HFFc6 (cell line): ENCODE measurements at regions not wholly inside any gene's neighbourhood (a gene's known extent, or its start where the extent isn't known, plus 50 kb on each side); places are given as distances from the start of the nearest gene placed in this dataset.

Experiments
- DNase-seq: peaks from one replicate; pipeline ENCODE4 v3.0.0-alpha.2; 2018
- H3K27ac Mint-ChIP-seq: 2 replicates; pipeline ENCODE4 v1.8.0; 2020; ENCODE audit warnings: mild to moderate bottlenecking, mixed read lengths
- H3K27me3 Mint-ChIP-seq: 2 replicates; pipeline ENCODE4 v1.8.0; 2021; ENCODE audit warnings: mild to moderate bottlenecking, moderate library complexity, mixed read lengths; ENCODE audit not compliant: insufficient read depth
- H3K36me3 Mint-ChIP-seq: 2 replicates; pipeline ENCODE4 v1.8.0; 2021; ENCODE audit warnings: low read depth, mixed read lengths
- H3K4me1 Mint-ChIP-seq: 2 replicates; pipeline ENCODE4 v1.8.0; 2020; ENCODE audit warnings: low read depth, mixed read lengths
- H3K4me3 Mint-ChIP-seq: 2 replicates; pipeline ENCODE4 v1.8.0; 2020; ENCODE audit warnings: mild to moderate bottlenecking, moderate library complexity, mixed read lengths
- H3K9me3 Mint-ChIP-seq: 2 replicates; pipeline ENCODE4 v1.8.0; 2020; ENCODE audit warnings: mild to moderate bottlenecking, mixed read lengths
- TF ChIP-seq, protein P1 (sequence below): fragments of 200-600 bp; sonication (generic); IDR thresholded peaks from 2 replicates; pipeline ENCODE4 v1.5.0; 2021; ENCODE audit warnings: antibody characterized with exemption, mild to moderate bottlenecking

DNA sequence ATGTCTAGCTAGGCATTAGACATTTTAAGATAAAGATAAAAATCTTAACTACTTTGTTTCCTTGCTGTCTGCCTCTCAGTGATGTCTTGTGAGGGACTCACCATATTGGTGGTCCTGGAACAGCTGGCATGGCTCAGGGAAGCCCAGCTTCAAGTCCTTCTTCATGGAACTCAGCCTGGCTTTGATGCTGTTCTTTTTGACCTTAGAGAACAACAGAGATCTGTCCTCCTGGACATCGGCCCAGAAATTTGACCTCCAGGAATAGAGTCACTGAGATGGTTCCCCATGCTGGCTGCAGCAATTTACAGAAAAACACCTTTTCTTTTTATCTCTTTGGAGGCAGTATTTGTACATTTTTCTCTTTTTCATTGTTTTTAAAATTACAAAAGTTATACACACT, 235.5 kb upstream of the WWC1 start:
- H3K4me1 Mint-ChIP-seq, result no peaks in the 10 kb centered on the region
- no peak overlapping the region for H3K4me3 Mint-ChIP-seq
- TF ChIP-seq, protein P1, sequence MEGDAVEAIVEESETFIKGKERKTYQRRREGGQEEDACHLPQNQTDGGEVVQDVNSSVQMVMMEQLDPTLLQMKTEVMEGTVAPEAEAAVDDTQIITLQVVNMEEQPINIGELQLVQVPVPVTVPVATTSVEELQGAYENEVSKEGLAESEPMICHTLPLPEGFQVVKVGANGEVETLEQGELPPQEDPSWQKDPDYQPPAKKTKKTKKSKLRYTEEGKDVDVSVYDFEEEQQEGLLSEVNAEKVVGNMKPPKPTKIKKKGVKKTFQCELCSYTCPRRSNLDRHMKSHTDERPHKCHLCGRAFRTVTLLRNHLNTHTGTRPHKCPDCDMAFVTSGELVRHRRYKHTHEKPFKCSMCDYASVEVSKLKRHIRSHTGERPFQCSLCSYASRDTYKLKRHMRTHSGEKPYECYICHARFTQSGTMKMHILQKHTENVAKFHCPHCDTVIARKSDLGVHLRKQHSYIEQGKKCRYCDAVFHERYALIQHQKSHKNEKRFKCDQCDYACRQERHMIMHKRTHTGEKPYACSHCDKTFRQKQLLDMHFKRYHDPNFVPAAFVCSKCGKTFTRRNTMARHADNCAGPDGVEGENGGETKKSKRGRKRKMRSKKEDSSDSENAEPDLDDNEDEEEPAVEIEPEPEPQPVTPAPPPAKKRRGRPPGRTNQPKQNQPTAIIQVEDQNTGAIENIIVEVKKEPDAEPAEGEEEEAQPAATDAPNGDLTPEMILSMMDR, result no peak
- H3K27ac Mint-ChIP-seq, result no peak overlapping the region
- no peak for DNase-seq
- H3K36me3 Mint-ChIP-seq, result no peaks in the 10 kb centered on the region
- no peaks in the 10 kb centered on the region for H3K9me3 Mint-ChIP-seq
- peaks cover 2% of the 10 kb centered on the region for H3K27me3 Mint-ChIP-seq

DNA sequence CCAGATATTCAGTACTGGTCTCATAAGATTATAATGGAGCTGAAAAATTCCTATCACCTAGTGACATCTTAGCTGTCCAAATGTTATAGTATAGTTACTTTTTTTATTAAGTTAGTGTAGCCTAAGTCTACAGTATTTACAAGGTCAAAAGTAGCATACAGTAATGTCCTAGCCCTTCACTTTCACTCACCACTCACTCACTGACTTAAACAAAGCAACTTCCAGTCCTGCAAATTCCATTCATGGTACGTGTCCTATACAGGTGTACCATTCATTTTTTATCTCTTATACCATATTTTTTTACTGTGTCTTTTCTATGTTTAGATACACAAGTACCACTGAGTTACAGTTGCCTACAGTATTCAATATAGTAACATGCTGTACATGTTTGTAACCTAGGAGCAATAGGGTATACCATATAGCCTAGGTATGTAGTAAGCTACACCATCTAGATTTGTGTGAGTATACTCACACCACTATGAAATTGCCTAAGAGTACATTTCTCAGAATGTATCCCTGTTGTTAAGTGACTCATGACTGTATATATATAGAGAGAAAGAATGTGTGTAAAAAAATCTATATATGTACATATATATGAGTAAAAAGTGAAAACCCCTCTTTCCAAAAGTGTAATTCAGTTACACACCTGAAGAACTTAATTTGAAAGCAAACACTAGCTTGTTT, 234.8 kb upstream of the WWC1 start:
- Mint-ChIP-seq H3K9me3 (no peaks in the 10 kb centered on the region), H3K36me3 (no peaks in the 10 kb centered on the region), H3K27me3 (peaks cover 2% of the 10 kb centered on the region), H3K27ac (no peak overlapping the region), H3K4me3 (no peak overlapping the region), H3K4me1 (no peaks in the 10 kb centered on the region)
- TF ChIP-seq, protein P1, result no peak
- no peak for DNase-seq

DNA sequence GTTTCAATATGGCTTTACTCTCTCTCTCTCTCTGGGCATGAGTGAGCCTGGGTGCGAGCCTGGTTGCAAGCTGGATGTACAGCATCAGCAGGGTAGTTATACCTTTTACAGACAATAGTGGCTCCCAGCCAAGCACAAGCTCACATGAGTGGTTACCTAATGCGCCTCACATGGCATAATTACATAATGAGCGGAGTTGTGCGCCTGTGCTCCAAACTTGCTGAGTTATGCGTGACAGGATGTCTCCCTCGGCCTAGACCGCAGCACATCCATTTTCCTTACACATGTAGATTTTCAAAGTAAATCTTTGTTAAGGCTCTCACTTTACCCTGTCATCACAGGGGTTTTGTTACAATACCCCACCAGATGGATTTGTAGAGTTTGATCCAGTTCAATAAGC, 233.5 kb upstream of the WWC1 start:
- Mint-ChIP-seq H3K4me3 (no peak overlapping the region), H3K27ac (no peak overlapping the region), H3K36me3 (no peaks in the 10 kb centered on the region), H3K9me3 (no peaks in the 10 kb centered on the region), H3K4me1 (no peaks in the 10 kb centered on the region), H3K27me3 (no peaks in the 10 kb centered on the region; the same call in none of the 2 replicates)
- TF ChIP-seq, protein P1, result no peak
- DNase-seq, result no peak

DNA sequence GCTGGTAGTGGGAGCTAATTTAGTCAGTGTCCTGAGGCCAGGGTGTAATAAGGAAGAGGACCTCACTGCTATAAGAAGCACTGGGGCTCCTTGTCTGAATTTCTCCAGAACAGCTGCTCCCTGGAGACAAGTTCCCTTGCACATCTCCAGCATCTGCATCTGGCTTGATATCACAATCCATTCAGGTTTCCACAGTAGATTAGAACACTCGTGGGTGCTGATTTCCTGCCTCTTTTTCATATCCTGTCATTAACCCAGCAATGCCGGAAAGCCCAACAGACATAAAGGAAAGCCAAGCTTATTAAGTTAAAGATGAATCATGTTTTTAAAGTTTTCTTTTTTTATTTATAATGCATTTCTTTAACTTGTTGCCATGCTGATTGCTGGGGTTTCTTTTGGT, 232.3 kb upstream of the WWC1 start:
- TF ChIP-seq, protein P1, result no peak
- no peak overlapping the region for H3K27ac Mint-ChIP-seq
- H3K4me1 Mint-ChIP-seq, result no peaks in the 10 kb centered on the region
- no peak for DNase-seq
- H3K36me3 Mint-ChIP-seq, result no peaks in the 10 kb centered on the region
- H3K27me3 Mint-ChIP-seq, result no peaks in the 10 kb centered on the region; the same call in none of the 2 replicates
- no peak overlapping the region for H3K4me3 Mint-ChIP-seq
- no peaks in the 10 kb centered on the region for H3K9me3 Mint-ChIP-seq

DNA sequence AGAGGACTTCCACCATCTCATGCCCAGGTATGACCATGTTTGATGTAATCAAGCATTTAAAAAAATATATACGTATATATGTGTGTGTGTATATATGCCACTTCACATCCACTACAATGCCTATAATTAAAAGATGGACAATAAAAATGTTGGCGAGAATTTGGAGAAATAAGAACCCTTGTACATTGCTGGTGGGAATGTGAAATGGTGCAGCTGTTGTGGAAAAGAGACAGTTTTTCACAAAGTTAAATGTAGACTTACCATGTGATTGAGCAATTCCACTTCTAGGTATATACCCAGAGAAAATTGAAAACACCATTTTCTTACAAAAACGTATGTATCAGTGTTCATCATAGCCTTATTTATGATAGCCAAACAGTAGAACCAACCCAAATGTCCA, 229.2 kb upstream of the WWC1 start:
- DNase-seq, result no peak
- Mint-ChIP-seq H3K36me3 (no peaks in the 10 kb centered on the region), H3K4me3 (no peak overlapping the region), H3K27ac (no peak overlapping the region), H3K4me1 (peaks cover 8% of the 10 kb centered on the region; the same call in 1 of the 2 replicates), H3K27me3 (peaks cover 2% of the 10 kb centered on the region), H3K9me3 (no peaks in the 10 kb centered on the region)
- TF ChIP-seq, protein P1, result no peak
